ENCODE measurements at regions not wholly inside any gene's neighbourhood (a gene's known extent, or its start where the extent isn't known, plus 50 kb on each side); places are given as distances from the start of the nearest gene placed in this dataset.

DNA sequence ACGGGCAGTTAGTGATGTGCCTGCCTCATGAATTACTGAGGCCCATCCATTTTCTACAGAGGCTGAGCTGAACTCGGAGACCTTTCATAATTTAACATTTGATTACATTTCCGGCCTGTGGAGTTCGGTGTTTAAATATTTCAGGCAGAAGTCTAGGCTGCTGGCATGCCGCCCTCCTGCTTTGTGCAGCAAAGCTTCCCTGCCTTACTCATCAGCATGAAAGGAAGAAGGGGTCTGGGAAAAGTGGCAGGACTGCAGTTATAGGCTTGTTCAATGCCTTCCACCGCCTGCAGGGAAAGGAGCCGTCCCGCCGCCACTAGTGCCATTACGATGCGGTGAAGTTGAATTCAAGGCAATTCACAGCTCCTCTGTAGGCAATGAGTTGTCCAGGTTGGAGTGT lies 527.9 kb downstream of the NPHP4 start:
- no peak for TF ChIP-seq REST (IDR thresholded peaks at IDR 0.05; ENCODE audit: low read depth)

- no peak for TF ChIP-seq FOXM1 (IDR thresholded peaks at IDR 0.05; ENCODE audit: borderline replicate concordance, low read depth)
- TF ChIP-seq CREB1 (IDR thresholded peaks at IDR 0.05; ENCODE audit: low read depth), result no peak
- no peak for TF ChIP-seq CEBPB (IDR thresholded peaks at IDR 0.05)
- no peak for TF ChIP-seq TAF1 (IDR thresholded peaks at IDR 0.05; ENCODE audit: low read depth)
- TF ChIP-seq RAD21 (IDR thresholded peaks at IDR 0.05; ENCODE audit: low read depth), result no peak
- no peak for TF ChIP-seq ZBTB7A (IDR thresholded peaks at IDR 0.05; ENCODE audit: low read depth)
- TF ChIP-seq EGR1 (IDR thresholded peaks at IDR 0.05), result no peak
- TF ChIP-seq REST (IDR thresholded peaks at IDR 0.05; ENCODE audit: low read depth), result no peak
- no peak for TF ChIP-seq YY1 (IDR thresholded peaks at IDR 0.05; ENCODE audit: low read depth)
- no peak for TF ChIP-seq NFIC (IDR thresholded peaks at IDR 0.05)
- no peak for TF ChIP-seq TCF12 (IDR thresholded peaks at IDR 0.05; ENCODE audit: low read depth)
- TF ChIP-seq EP300 (IDR thresholded peaks at IDR 0.05; ENCODE audit: borderline replicate concordance), result no peak
- TF ChIP-seq, protein P1, sequence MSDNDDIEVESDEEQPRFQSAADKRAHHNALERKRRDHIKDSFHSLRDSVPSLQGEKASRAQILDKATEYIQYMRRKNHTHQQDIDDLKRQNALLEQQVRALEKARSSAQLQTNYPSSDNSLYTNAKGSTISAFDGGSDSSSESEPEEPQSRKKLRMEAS (IDR thresholded peaks at IDR 0.05), result no peak
- no peak for TF ChIP-seq USF1 (IDR thresholded peaks at IDR 0.05)
- no peak for TF ChIP-seq TEAD4 (IDR thresholded peaks at IDR 0.05)
These were observed 531.3 kb downstream of the NPHP4 start for GRCh38 chr1:5460974-5461373.

DNA sequence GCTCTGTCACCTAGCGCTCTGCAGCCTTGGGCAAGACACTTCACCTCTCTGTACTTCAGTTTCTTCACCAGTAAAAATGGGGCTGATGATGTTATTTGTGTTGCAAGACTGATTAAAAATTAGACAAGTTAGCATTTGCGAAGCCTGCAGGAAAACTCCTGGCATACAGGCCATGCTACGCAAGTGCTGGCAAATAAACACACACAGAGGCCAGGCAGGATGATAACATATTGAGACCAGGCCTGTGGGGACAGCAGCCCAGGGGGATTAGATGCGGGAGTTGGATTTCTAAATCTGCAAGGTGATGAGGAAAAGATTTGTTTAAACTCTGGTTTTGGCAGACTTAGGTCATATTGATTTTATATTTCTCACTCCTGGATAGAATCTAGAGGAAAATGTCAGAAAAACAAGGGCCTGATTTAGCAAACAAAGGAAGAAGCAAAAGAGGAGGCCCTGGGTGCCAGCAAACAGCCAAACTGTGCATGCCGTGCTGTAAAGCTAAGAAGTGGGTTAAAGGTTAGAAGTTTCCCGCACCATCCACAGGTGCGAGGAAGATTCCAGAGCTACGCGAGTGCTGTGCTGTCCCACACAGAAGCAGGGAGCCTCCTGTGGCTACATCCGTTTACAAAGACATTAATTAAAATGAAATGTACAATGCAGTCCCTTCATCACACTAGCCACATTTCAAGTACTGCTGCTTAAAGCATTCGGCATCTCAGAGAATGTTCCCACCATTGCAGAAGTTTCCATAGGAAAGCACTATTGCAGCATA lies 532.2 kb downstream of the NPHP4 start:
- TF ChIP-seq EP300 (IDR thresholded peaks at IDR 0.05; ENCODE audit: borderline replicate concordance), result no peak
- no peak for TF ChIP-seq CREB1 (IDR thresholded peaks at IDR 0.05; ENCODE audit: low read depth)
- TF ChIP-seq EGR1 (IDR thresholded peaks at IDR 0.05), result no peak
- no peak for TF ChIP-seq TAF1 (IDR thresholded peaks at IDR 0.05; ENCODE audit: low read depth)
- TF ChIP-seq TEAD4 (IDR thresholded peaks at IDR 0.05), result no peak
- no peak for TF ChIP-seq RAD21 (IDR thresholded peaks at IDR 0.05; ENCODE audit: low read depth)
- TF ChIP-seq TCF12 (IDR thresholded peaks at IDR 0.05; ENCODE audit: low read depth), result no peak
- TF ChIP-seq FOXM1 (IDR thresholded peaks at IDR 0.05; ENCODE audit: borderline replicate concordance, low read depth), result no peak
- no peak for TF ChIP-seq ZBTB7A (IDR thresholded peaks at IDR 0.05; ENCODE audit: low read depth)
- TF ChIP-seq, protein P1 (IDR thresholded peaks at IDR 0.05), result no peak
- TF ChIP-seq NFIC (IDR thresholded peaks at IDR 0.05), result no peak
- TF ChIP-seq YY1 (IDR thresholded peaks at IDR 0.05; ENCODE audit: low read depth), result no peak

- TF ChIP-seq EP300 (IDR thresholded peaks at IDR 0.05; ENCODE audit: borderline replicate concordance) (no peak), FOXM1 (IDR thresholded peaks at IDR 0.05; ENCODE audit: borderline replicate concordance, low read depth) (no peak), TEAD4 (IDR thresholded peaks at IDR 0.05) (no peak), TAF1 (IDR thresholded peaks at IDR 0.05; ENCODE audit: low read depth) (no peak), REST (IDR thresholded peaks at IDR 0.05; ENCODE audit: low read depth) (no peak), YY1 (IDR thresholded peaks at IDR 0.05; ENCODE audit: low read depth) (no peak), EGR1 (IDR thresholded peaks at IDR 0.05) (no peak), TCF12 (IDR thresholded peaks at IDR 0.05; ENCODE audit: low read depth) (no peak)
- TF ChIP-seq, protein P1 (IDR thresholded peaks at IDR 0.05), result no peak
These were observed 534.0 kb downstream of the NPHP4 start for GRCh38 chr1:5458248-5458647.

Measured in Ishikawa (cell line).